PFSK-1 (cell line): ENCODE measurements at regions not wholly inside any gene's neighbourhood (a gene's known extent, or its start where the extent isn't known, plus 50 kb on each side); places are given as distances from the start of the nearest gene placed in this dataset.

Experiments used
- FOXP2 ChIP-seq: optimal IDR thresholded peaks from 2 replicates; pipeline ENCODE3; 2011; ENCODE audit warnings: borderline replicate concordance, control low read depth, inconsistent platforms; ENCODE audit not compliant: insufficient read depth; ENCODE audit errors: extremely low read length, extremely low read depth
- POLR2AphosphoS5 ChIP-seq: IDR thresholded peaks from 2 replicates; pipeline ENCODE4 v1.6.1; 2012; ENCODE audit warnings: low read depth, mild to moderate bottlenecking, control low read depth, low read length, moderate library complexity
- REST ChIP-seq, 2 experiments: IDR thresholded peaks; 2 replicates each; pipeline versions ENCODE4 v1.6.1 to v1.8.0; 2011 to 2012; ENCODE audit warnings: low read depth in 2 of 2, low read length in 2 of 2, control low read depth in 1 of 2, inconsistent platforms in 1 of 2, mild to moderate bottlenecking in 1 of 2, moderate library complexity in 1 of 2; ENCODE audit not compliant: insufficient read depth in 1 of 2
- SIN3A ChIP-seq: IDR thresholded peaks from 2 replicates; pipeline ENCODE4 v1.6.1; 2012; ENCODE audit warnings: mild to moderate bottlenecking, low read length, moderate library complexity, borderline replicate concordance; ENCODE audit not compliant: insufficient read depth
- TAF1 ChIP-seq: IDR thresholded peaks from 2 replicates; pipeline ENCODE4 v1.6.1; 2012; ENCODE audit warnings: low read length, control low read depth, borderline replicate concordance; ENCODE audit not compliant: insufficient read depth

- TF ChIP-seq FOXP2 (no peak), TAF1 (no peak), REST (IDR thresholded peaks at IDR 0.05; ENCODE audit: insufficient read depth in 1 of 2, low read depth in 2 of 2, low read length in 2 of 2) (no peak), POLR2AphosphoS5 (no peak), SIN3A (no peak)
These were observed 919.6 kb upstream of the MAP3K7 start for GRCh38 chr6:91506509-91506908.
